Superior temporal gyrus (tissue), 1 donor: ENCODE measurements at regions not wholly inside any gene's neighbourhood (a gene's known extent, or its start where the extent isn't known, plus 50 kb on each side); places are given as distances from the start of the nearest gene placed in this dataset.
"Not testable (repeated sequence)": the region's sequence is repeated elsewhere in the genome, so short reads cannot be mapped to it uniquely, and the experiment has no call there.

Source experiments
- DNase-seq: peaks from one replicate; pipeline ENCODE4 v3.0.0-alpha.2; 2016; ENCODE audit errors: extremely low spot score

- DNase-seq, result no peak
These were observed 207.3 kb upstream of the APCDD1 start for GRCh38 chr18:10247021-10247741.

GRCh38 chr18:10247742-10248082 is 206.7 kb upstream of the APCDD1 start:
- no peak for DNase-seq

DNA sequence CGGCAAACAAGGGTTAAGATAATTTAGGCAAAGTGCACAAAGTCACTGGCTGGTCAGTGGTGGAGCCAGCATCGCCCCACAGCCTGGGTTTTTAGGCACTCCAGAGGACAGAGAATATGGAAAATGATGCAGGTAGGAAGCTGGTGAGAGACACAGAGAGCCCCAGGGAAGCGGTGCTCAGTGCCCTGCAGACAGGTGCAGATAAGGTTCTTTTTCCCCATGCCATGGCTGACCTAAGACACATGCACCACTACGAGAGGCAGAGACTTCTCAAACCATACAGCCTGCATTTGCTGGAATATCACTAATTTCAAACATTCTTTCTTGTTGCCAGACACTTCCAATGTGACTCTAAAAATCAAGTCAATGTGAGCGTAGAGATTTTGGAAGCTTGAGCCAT is 205.7 kb upstream of the APCDD1 start:
- no peak for DNase-seq

DNA sequence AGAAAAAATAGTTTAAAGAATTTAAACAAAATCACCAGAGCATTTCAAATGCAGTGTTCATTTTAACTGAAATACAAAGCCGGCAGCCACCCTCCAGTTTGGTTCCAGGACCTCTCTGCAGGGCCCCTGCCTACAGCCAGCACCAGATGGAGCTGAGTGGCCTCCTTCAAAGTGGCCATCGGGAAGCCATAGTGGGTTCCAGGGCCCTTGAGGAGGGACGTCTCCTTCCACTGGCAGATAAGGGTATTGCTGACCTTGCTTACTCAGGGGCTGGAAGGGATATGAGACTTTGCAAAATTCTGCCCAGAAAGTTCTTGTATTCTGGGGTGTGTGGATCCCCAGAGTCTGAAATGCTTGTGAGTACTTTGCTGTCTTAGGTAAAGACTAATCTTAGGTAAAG is 205.2 kb upstream of the APCDD1 start:
- no peak for DNase-seq

- DNase-seq, result no peak
These were observed 204.6 kb upstream of the APCDD1 start for GRCh38 chr18:10249801-10250200.

DNA sequence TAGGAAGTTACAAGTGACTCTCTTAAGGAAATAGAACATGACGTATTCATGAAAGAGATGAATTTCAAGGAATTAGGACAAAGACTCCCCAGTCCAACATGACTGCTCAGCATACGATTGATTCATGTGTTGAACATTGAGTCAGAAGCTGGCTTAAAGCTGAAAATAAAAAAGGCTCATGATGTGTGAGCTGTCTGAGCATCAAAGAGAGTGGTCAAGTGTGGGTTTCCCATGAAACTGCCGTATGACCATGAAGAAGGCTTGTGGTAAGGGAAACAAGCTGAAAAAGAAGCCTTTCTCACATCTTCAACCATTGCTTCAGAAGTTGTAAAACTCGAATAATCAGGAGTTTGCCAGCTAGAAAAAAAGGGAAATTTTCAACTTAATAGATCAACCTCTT is 201.9 kb upstream of the APCDD1 start:
- DNase-seq, result no peak

GRCh38 chr18:10252952-10253705 is 201.3 kb upstream of the APCDD1 start:
- DNase-seq, result no peak

DNA sequence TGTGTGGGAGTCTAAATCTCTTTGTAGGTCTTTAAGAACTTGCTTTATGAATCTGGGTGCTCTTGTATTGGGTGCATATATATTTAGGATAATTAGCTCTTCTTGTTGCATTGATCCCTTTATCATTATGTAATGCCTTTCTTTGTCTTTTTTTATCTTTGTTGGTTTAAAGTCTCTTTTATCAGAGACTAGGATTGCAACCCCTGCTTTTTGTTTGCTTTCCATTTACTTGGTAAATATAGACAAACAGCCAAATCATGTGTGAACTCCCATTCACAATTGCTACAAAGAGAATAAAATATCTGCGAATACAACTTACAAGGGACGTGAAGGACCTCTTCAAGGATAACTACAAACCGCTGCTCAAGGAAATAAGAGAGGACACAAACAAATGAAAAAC is 198.2 kb upstream of the APCDD1 start:
- not testable (repeated sequence) for DNase-seq

- no peak for DNase-seq
These were observed 195.5 kb upstream of the APCDD1 start for GRCh38 chr18:10258836-10259474.

DNA sequence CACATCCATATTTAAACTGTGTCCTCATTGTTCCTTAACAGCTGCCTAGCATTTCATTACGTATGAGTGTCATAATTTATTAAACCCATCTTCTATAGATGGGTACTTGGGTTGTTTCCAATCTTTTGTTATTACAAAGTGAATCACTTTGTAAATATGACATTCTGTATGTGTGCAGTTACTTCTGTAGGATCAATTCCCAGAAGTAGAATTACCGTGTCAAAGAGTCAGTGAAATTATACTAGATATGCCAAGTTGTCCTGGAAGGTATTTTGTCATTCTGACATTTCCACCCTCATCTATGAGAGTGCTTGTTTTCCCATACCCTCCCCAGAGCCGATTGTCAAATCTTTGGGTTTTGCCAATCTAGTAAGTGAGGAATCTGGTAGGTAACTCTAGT is 194.5 kb upstream of the APCDD1 start:
- no peak for DNase-seq

DNA sequence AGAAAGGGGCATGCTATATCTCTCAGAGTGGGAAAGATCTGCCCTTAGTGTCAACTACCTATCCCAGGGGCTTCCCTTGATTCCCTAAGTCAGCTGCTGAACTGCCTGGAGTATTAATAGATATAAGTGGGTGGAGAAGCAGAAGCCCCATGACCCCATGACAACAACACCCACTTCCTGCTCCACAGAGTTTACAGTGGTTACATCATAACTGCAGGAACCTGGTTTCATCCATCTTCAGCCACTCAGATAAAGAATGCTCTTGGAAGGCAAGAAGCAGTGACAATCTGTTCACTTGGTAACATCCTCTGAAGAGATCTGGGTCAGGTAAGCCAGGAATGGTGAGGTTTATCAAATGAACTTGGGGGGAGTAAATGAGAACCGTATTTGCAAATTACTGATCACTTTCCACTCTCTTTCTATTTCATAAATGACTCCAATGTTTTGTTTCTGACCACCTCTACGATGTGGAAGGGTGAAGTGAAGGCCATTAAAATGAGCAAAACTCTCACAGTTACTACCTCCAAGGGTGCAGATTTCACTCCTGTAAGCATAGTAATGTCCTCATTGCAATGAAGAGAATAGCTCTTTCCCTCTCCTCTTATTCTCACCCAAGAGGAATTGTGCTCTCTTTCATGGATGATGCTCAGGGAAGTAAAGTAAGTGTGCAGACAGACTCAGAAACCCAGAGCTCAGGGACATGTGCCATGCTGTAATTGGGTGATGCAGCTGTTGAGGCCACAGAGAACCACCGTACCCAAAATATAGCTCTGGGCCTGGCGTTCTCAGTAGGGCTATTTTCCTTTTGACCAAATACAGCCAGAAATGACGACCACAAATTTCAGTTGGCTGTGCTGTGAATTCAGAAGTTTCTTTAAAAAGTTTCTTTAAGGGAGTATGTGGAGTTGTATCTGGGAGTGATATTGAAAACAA is 192.8 kb upstream of the APCDD1 start:
- DNase-seq, result no peak

DNA sequence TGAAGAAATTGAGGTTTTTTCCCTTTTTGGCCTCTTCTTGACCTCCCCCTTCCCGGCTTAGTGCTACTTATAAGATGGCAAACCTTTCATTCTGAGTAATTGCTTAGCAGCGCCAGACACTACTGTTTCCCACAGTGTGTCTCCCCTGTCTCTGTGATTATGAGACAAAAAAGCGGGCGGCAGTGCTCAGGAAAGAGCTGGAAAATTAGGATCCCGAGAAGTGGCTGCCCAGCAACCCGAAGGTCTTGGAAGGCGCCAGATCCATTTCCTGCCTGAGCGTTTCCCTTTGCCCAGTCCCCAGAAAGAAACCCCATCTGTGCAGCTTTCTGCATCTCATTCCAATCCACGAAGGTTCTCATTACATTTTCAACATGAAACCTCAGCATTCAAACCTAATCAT is 191.9 kb upstream of the APCDD1 start:
- DNase-seq, result no peak

DNA sequence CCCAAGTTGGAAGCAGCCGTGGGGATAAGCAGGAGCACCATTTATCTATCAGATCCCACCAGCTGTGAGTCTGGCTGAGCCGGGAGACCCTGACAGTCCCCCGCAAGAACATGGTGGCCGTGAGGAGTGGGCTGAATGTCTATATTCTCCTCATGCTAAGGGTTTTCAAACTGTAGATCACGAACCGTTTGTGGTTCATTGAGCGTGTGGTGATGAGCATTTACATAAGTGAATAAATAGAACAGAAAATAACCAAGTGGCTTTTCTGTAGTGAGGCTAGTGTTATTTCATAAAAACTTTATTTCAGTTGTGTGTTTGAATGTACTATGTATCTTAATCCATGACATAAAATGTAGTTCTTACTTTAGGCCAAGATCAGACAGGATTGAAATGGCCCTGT is 190.2 kb upstream of the APCDD1 start:
- DNase-seq, result no peak

DNA sequence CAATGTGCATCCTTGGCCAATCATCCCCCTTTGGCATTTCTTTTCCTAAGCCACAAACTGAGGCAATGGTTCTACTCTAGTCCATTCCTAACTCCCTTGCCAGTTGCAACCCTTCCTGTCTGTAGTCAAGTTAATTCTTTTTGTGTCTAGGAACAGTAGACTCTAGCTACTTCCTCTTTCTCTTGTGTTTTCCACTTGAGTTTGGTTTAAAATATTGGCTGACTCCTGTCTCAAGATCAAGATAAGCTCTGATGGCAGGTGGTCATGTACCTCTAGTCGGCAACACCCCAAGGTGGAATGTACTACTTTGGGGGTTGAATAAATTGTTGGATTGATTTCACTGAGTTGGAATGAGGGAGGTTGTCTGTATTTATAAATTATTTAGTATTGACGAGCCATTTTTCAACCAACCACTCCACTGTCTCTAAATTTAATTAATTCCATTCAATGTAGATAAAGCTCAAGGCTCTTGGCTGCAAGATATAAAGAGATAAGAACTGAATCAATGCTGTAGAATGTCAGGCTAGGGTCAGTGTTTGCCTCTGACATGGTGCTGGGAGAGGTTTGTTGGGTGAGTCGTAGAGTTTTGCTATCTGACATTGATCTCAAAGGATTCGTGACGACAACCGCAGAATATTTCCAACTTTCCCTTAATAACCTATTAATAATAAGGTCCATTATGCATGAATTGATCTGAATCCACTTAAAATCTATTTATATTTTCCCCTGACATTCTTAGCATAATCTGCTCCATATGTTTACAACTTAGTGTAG is 188.7 kb upstream of the APCDD1 start:
- no peak for DNase-seq

GRCh38 chr18:10266334-10266590 is 188.2 kb upstream of the APCDD1 start:
- DNase-seq, result no peak

DNA sequence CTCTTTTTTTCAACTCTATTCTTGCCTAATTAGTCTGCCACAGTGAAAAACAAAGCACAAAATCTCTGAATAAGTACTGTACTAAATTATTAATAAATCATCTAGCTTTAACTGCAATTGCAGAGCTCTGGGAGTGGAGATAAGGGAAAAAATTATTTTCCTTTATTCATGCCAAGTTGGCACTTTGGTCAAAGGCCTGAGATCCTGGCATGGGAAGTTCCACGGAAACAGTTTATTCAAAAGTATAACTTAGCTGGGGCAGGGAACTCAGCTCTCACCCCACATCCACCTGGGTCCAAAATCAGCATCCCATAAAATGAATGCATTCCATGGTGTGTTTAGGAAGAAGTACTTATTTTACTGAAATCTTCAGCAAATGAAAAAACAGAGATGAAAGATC is 185.2 kb upstream of the APCDD1 start:
- DNase-seq, result no peak

- DNase-seq, result peak; percentile 64
These were observed 184.3 kb upstream of the APCDD1 start for GRCh38 chr18:10270151-10270571.

GRCh38 chr18:10271481-10271880 is 183.0 kb upstream of the APCDD1 start:
- DNase-seq, result no peak

DNA sequence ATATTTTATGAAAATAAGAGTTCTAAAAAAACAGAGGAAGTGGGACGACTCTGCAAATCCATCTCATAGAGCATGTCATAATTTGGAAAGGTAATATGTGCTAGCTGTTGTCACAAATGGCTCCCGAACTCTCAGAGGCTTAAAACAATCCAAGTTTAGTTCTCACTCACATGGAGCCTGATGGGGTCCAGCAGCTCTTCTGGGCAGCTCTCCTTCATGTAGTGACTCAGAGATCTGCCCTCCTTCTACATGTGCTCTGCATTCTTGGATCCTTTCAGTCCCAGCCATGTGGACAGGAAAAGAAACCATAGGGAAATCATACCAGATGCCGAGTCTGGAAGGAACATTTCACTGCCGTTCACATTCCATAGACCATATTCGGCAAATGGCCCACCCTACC is 180.1 kb upstream of the APCDD1 start:
- no peak for DNase-seq

DNA sequence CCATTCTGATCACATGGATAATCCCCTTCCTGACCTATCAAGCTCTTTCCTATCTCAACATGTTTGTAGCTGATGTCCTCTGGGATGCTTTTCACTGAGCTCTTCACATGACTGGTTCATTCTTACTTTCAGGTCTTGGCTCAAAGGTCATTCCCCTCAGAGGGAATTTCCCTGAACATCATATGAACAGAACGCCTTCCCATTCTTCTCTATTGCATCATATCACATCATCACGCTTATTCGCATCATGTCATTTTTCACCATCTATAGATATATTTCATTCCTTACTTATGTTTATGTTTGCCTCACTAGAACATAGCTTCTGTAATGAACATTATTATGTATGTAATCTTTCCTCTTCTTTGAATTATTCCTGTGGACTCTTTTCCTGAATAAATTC is 178.9 kb upstream of the APCDD1 start:
- no peak for DNase-seq

DNA sequence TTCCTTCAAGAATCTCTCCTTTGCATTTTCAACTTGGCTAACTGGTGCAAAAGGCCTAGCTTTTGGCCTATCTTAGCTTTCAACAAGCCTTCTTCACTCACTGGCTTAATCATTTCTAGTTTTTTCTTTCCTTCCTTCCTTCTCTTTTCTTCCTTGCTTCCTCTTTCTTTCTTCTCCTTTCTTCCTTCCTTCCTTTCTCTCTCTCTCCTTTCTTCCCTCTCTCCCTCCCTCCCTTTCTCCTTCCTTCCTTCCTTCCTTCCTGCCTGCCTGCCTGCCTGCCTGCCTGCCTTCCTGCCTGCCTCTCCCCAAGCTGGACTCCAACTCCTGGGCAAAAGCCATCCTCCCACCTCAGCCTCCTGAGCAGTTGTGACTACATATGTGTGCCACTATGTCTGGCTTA is 176.2 kb upstream of the APCDD1 start:
- DNase-seq, result no peak

DNA sequence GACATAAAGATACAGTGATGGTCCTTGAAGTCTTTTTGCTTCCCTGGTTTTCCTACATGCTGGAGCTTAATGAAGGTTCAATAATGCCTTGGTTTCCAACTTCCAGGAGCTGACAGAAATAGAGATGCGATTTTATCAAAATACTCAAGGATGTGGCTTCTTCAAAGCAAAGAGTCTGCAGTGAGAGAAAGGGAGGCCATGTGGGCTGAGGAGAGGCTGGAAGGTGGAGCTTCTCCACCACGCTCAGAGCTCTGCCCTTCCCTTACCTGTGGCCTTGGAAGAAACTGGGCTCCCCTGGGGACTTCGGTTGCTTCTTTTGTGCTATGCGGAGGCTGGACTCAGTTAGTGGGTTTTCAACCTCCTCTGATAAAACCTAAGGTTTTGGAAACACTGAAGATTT is 175.0 kb upstream of the APCDD1 start:
- DNase-seq, result no peak
